MV-4-11 (cell line): ENCODE measurements at regions not wholly inside any gene's neighbourhood (a gene's known extent, or its start where the extent isn't known, plus 50 kb on each side); places are given as distances from the start of the nearest gene placed in this dataset.

Experiments used
- DNase-seq: peaks from one replicate; lab custom pipeline; 2025; lab: John Stamatoyannopoulos, UW

- DNase-seq: no peak
Measured at GRCh38 chr2:195049372-195050031, 607.5 kb upstream of the SLC39A10 start.

GRCh38 chr2:195047955-195048354, 609.1 kb upstream of the SLC39A10 start:
- no peak for DNase-seq

GRCh38 chr2:195044801-195045200, 612.2 kb upstream of the SLC39A10 start:
- no peak for DNase-seq

GRCh38 chr2:195038153-195038552, 618.9 kb upstream of the SLC39A10 start:
- no peak for DNase-seq

- no peak for DNase-seq
Measured at GRCh38 chr2:195037045-195037444, 620.0 kb upstream of the SLC39A10 start.

GRCh38 chr2:195031411-195031810, 625.6 kb upstream of the SLC39A10 start:
- no peak for DNase-seq

GRCh38 chr2:195029804-195030654, 627.0 kb upstream of the SLC39A10 start:
- DNase-seq: no peak

- DNase-seq: no peak
Measured at GRCh38 chr2:195027947-195028346, 629.1 kb upstream of the SLC39A10 start.

GRCh38 chr2:195026261-195026660, 630.8 kb upstream of the SLC39A10 start:
- no peak for DNase-seq

- DNase-seq: no peak
Measured at GRCh38 chr2:195022508-195022830, 634.6 kb upstream of the SLC39A10 start.

GRCh38 chr2:195021711-195022507, 635.1 kb upstream of the SLC39A10 start:
- DNase-seq: peak; percentile 42

- no peak for DNase-seq
Measured at GRCh38 chr2:195018462-195018861, 638.6 kb upstream of the SLC39A10 start.

GRCh38 chr2:195017890-195018289, 639.1 kb upstream of the SLC39A10 start:
- DNase-seq: no peak

- no peak for DNase-seq
Measured at GRCh38 chr2:195016841-195017240, 640.2 kb upstream of the SLC39A10 start.

GRCh38 chr2:195009202-195009601, 647.8 kb upstream of the SLC39A10 start:
- no peak for DNase-seq

- DNase-seq: no peak
Measured at GRCh38 chr2:195006856-195007255, 650.2 kb upstream of the SLC39A10 start.

- DNase-seq: no peak
Measured at GRCh38 chr2:195003881-195004471, 653.0 kb upstream of the SLC39A10 start.

GRCh38 chr2:195001924-195002323, 655.1 kb upstream of the SLC39A10 start:
- DNase-seq: no peak

GRCh38 chr2:194999771-195000170, 657.3 kb upstream of the SLC39A10 start:
- no peak for DNase-seq

GRCh38 chr2:194992648-194993047, 664.4 kb upstream of the SLC39A10 start:
- DNase-seq: no peak

- no peak for DNase-seq
Measured at GRCh38 chr2:194985258-194985657, 671.8 kb upstream of the SLC39A10 start.

GRCh38 chr2:194962254-194962653, 694.8 kb upstream of the SLC39A10 start:
- no peak for DNase-seq
